Astrocyte of the hippocampus (primary cell): ENCODE measurements at regions not wholly inside any gene's neighbourhood (a gene's known extent, or its start where the extent isn't known, plus 50 kb on each side); places are given as distances from the start of the nearest gene placed in this dataset.
A peak's percentile ranks its signal among the peaks of the same experiment; 100 is the strongest.

ENCODE experiments used
- DNase-seq: peaks from one replicate; pipeline ENCODE4 v3.0.0; 2011; ENCODE audit warnings: low read depth, low spot score

DNA sequence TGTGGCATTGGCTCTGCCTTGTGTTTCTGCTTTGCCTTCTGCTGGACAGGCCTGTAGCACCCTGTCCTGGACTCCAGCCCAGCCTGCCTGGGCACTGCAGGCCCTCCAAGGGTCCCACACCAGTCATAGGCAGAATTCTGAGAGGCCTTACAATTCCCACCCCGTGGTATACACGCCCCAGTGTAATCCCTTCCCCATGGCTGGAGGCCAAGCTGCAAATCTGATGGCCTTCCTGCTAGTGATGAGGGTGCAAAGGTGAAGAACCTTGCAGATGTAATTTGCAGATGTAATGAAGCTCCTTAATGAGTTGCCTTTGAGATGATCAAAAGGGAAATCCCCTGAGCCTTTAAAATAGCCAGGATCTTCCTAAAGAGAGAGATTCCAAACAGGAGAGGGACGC lies 325.1 kb upstream of the ZNF32 start:
- no peak for DNase-seq

DNA sequence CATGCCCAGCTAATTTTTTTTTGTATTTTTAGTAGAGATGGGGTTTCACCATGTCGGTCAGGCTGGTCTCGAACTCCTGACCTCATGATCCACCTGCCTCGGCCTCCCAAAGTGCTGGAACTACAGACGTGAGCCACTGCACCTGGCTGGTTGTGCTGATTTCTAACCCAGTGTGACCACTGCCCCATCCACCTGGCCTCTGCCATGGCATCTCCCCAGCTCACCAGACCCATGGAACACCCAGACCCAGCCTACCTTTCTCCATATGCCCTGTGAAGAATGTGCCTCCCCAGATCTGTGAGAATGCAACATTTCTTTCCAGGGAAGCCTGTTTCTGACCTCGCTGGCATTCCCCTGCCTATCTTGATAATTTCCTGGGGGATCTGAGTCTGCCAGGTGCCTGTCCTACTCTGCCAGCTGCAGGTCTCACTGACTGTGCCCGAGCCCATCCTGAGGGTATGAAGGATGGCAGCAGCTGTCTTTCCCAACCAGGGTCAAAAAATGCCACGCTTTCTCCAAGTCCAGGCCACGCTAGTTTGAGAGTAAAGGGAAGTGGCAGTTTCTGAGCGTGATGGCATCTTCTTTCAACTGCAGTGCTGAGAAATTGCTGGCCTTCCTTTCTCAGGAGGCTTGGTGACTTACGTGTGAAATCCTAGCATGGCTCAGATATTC lies 324.4 kb upstream of the ZNF32 start:
- no peak for DNase-seq

- no peak for DNase-seq
These were observed 323.3 kb upstream of the ZNF32 start for GRCh38 chr10:43971981-43972380.

GRCh38 chr10:43971306-43971705 lies 322.6 kb upstream of the ZNF32 start:
- DNase-seq: no peak

GRCh38 chr10:43970717-43971116 lies 322.0 kb upstream of the ZNF32 start:
- no peak for DNase-seq

GRCh38 chr10:43970018-43970698 lies 321.5 kb upstream of the ZNF32 start:
- DNase-seq: no peak

DNA sequence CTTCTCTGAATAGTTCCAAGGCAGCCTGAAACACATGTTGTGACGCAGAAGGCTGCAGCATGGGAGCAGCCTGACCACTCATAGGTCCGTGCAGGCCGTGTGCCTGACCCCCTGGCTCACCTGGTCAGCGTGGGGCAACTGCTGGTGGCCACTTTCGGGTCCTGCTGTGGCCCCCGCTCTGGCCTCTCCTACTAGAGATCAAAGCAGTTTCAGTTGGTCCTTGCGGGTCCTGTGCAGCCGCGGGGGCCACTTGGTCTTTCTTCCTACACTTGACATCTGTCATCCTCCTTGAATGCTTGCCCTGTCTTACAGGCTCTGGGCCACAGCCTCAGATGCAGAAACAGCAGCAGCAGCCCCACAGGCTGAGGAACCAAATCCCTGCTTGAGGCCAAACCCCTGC lies 320.8 kb upstream of the ZNF32 start:
- no peak for DNase-seq

DNA sequence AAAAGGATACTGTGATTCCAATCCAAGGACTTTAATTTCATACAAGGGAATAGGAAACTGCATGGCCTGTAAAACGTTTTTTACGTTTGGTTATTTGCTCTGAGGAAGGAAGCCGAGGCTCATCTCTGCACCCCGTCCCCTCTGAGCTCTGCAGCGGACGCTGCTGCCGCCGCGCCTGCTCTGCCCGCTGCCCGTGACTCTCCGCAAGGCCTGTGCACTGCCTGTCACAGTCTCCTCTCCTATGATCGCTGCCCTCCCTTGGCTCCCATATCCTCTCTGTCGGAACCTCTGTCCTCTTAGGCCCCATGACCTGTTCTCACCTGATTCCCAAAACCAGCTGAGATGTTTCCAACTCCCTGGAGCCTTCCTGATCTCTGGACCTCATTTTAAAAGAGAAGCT lies 320.3 kb upstream of the ZNF32 start:
- DNase-seq: no peak

GRCh38 chr10:43968076-43968475 lies 319.4 kb upstream of the ZNF32 start:
- DNase-seq: no peak

- no peak for DNase-seq
These were observed 317.9 kb upstream of the ZNF32 start for GRCh38 chr10:43966571-43966965.

DNA sequence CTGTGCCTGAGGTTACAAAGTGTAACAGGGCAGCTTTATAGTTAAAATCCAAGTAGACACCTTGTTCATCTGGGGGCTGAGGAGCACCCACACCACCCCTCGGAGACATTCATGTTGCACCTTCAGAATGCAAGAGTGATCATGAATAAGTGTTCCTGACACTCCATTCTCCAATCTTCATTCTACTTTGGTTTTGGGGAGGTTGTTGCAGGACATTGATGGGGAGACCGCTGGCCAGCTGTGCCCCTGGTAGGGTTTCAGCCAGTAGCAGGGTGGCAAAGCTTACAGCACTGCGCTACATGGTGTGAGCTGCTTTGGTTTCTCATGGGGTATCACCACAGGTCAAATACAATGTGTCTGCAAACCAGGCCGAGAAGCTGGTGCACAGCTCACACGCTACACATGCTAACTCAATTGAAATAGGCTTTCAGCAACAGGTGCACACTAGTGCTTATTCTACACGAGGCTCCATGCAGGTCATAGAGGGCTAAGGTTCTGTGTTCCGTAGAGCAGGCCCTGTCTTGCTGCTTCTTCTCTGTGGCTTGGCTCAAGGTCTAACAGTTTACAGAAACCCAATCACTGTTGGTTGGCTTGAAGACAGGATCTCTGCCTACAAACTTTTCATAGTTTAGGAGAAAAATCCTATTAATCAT lies 317.4 kb upstream of the ZNF32 start:
- no peak for DNase-seq

DNA sequence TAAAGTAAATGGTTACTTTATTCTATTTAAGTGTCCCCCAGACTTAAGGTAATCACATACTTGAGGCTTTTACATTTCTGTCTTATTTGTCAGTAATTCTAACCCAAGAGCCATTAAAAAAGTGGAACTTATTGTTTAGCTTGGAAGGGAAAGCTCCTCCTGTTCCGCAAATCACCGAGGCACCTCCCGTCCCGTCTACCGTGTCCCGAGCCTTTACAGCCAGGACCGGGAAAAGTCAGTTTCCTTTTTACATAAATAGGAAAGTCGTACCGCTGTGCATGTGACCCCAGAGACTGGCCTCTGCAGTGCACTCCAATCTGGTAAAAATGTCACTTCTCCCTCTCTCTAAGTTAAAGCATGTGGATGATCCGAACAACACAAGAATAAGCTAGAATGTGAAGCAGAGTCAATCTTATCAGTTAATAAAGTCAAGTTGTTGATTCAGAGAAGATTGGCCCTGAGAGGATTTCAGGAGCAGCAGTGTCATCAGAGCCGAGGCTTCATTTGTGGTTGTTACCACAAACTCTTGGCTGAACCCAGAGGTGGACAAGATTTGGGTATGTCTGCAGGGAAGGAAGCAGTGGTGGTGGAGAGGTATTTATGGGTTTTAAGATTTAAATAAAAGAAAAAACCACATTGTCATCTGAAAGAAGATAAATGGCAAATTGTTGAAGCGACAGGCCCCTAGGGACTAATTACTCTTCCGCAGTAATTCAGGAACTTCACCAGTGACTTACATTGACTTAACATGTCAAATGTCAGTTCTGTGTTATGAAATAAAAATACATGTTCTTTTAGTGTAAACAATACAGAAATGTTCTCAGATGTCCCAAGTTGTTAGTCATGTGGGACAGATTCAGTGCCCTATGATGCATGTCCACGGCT lies 316.6 kb upstream of the ZNF32 start:
- peak; percentile 55 for DNase-seq

GRCh38 chr10:43964486-43964885 lies 315.8 kb upstream of the ZNF32 start:
- no peak for DNase-seq

- DNase-seq: no peak
These were observed 315.2 kb upstream of the ZNF32 start for GRCh38 chr10:43963793-43964425.

DNA sequence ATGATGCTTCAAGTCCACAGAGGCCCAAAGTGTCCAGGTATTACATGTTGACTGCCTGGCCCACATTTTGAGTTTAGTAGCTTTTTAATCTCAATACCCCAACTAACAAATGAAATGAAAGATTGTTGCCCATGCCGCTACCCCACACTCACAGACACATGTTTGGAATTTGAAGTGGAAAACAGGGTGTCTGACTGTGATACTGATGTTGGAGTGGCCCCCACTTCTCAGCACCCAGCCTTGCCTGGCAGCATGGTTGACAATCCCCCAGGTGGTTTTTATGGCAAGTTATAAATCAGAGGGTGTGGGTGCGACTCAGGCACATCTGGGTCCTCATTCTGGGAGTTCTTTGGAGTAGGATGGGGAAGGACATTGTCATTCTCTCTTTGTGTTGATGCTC lies 314.7 kb upstream of the ZNF32 start:
- DNase-seq: no peak

GRCh38 chr10:43962346-43963191 lies 313.9 kb upstream of the ZNF32 start:
- peak; percentile 44 for DNase-seq

GRCh38 chr10:43961523-43962345 lies 313.1 kb upstream of the ZNF32 start:
- DNase-seq: no peak

DNA sequence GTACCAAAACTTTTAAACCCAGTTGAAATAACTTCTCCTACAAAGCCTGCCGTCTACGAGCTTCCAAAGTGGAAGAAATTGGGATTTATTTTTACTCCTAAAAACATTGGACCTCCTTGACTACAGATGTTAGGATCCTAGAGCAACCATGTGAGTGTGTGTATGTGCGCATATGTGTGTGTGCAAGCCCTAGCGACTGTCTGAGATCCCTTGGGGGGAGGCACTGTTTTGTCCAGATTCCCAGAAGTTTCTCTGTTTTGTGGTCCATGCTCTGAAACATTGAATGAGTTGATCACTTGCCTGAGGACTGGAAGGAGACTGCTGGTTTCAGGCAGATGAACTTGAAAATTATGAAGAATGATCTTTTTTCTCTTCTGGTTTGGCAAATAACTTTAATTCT lies 312.3 kb upstream of the ZNF32 start:
- DNase-seq: no peak

GRCh38 chr10:43960477-43960876 lies 311.8 kb upstream of the ZNF32 start:
- DNase-seq: no peak

DNA sequence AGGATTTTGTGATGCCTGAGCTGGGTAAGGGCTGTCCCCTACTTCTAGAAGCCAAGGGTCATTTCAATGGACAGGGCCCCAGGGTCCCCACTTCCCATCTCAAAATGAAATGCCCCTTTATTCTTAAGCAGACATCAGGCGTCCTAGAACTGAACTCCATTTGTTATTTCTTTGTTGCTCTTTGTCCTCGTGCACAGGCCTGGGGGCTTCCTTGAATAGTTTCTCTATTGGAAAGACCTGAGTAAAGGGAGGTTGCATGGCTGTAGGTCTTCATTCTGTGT lies 311.4 kb upstream of the ZNF32 start:
- DNase-seq: no peak
